ENCODE measurements at regions not wholly inside any gene's neighbourhood (a gene's known extent, or its start where the extent isn't known, plus 50 kb on each side); places are given as distances from the start of the nearest gene placed in this dataset.

DNA sequence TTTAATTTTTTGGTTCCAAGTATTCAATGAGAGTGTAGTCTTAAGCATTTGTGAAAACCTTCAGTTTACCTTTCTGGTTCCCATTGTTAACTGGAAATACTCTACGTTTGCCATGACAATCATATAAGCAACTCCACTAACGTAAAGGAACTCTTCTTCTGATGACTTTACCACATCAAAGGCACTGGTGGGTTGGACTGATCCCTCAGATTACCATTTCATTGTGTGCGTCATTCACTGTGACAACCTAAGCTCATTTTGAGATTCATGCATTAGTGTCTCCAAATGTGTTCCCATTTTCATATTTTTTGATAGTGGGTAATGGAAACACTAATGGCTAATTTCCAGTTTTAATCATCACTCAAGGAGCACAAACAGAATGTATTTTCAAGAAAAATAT lies 119.9 kb upstream of the COL1A2 start:
- no peak overlapping the region for H3K4me3 ChIP-seq
- FAIRE-seq (no peak), ATAC-seq (no peak), DNase-seq (ENCODE audit: low read depth in 1 of 2, low spot score in 1 of 2) (no peak)
- POLR2A ChIA-PET: no interaction called here
- H3K9me3 ChIP-seq: no peaks in the 10 kb centered on the region
- CTCF ChIA-PET: no interaction called here
- no peak overlapping the region for H3K27ac ChIP-seq
- WGBS (ENCODE audit: missing lambda C conversion rate): 82% methylated on average over 3 of the region's 3 CpGs
- no peak overlapping the region for H3K4me2 ChIP-seq
- TF ChIP-seq MAZ (IDR thresholded peaks at IDR 0.05; ENCODE audit: borderline replicate concordance, low read depth, low read length) (no peak), EHMT2 (IDR thresholded peaks at IDR 0.05; ENCODE audit: low read depth) (no peak), POLR2A (IDR thresholded peaks at IDR 0.05; ENCODE audit: low read length) (no peak), FOXS1 (CRISPR knock-in tag; IDR thresholded peaks at IDR 0.05) (no peak), HOXA7 (CRISPR knock-in tag; IDR thresholded peaks at IDR 0.05) (no peak), GATA3 (IDR thresholded peaks at IDR 0.05; ENCODE audit: borderline replicate concordance) (no peak), HOXB5 (CRISPR knock-in tag; IDR thresholded peaks at IDR 0.05) (no peak), MAFK (IDR thresholded peaks at IDR 0.05; ENCODE audit: partially characterized antibody) (no peak), EHF (CRISPR knock-in tag; IDR thresholded peaks at IDR 0.05) (no peak), NFE2L2 (conservative IDR thresholded peaks at IDR 0.05; ENCODE audit: low read length) (no peak)
- TF ChIP-seq, protein P1, sequence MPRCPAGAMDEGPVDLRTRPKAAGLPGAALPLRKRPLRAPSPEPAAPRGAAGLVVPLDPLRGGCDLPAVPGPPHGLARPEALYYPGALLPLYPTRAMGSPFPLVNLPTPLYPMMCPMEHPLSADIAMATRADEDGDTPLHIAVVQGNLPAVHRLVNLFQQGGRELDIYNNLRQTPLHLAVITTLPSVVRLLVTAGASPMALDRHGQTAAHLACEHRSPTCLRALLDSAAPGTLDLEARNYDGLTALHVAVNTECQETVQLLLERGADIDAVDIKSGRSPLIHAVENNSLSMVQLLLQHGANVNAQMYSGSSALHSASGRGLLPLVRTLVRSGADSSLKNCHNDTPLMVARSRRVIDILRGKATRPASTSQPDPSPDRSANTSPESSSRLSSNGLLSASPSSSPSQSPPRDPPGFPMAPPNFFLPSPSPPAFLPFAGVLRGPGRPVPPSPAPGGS (IDR thresholded peaks at IDR 0.05): no peak
- TF ChIP-seq, protein P2, sequence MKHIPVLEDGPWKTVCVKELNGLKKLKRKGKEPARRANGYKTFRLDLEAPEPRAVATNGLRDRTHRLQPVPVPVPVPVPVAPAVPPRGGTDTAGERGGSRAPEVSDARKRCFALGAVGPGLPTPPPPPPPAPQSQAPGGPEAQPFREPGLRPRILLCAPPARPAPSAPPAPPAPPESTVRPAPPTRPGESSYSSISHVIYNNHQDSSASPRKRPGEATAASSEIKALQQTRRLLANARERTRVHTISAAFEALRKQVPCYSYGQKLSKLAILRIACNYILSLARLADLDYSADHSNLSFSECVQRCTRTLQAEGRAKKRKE (CRISPR knock-in tag; IDR thresholded peaks at IDR 0.05; ENCODE audit: low read depth): no peak
- TF ChIP-seq, protein P3, sequence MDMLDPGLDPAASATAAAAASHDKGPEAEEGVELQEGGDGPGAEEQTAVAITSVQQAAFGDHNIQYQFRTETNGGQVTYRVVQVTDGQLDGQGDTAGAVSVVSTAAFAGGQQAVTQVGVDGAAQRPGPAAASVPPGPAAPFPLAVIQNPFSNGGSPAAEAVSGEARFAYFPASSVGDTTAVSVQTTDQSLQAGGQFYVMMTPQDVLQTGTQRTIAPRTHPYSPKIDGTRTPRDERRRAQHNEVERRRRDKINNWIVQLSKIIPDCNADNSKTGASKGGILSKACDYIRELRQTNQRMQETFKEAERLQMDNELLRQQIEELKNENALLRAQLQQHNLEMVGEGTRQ (IDR thresholded peaks at IDR 0.05): no peak
- TF ChIP-seq, protein P4, sequence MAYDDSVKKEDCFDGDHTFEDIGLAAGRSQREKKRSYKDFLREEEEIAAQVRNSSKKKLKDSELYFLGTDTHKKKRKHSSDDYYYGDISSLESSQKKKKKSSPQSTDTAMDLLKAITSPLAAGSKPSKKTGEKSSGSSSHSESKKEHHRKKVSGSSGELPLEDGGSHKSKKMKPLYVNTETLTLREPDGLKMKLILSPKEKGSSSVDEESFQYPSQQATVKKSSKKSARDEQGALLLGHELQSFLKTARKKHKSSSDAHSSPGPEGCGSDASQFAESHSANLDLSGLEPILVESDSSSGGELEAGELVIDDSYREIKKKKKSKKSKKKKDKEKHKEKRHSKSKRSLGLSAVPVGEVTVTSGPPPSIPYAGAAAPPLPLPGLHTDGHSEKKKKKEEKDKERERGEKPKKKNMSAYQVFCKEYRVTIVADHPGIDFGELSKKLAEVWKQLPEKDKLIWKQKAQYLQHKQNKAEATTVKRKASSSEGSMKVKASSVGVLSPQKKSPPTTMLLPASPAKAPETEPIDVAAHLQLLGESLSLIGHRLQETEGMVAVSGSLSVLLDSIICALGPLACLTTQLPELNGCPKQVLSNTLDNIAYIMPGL (CRISPR knock-in tag; IDR thresholded peaks at IDR 0.05; ENCODE audit: borderline replicate concordance): no peak
- TF ChIP-seq, protein P5, sequence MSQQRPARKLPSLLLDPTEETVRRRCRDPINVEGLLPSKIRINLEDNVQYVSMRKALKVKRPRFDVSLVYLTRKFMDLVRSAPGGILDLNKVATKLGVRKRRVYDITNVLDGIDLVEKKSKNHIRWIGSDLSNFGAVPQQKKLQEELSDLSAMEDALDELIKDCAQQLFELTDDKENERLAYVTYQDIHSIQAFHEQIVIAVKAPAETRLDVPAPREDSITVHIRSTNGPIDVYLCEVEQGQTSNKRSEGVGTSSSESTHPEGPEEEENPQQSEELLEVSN (IDR thresholded peaks at IDR 0.05; ENCODE audit: borderline replicate concordance, low read depth): no peak
- 0 out of 3 replicates have a peak, but pooled peaks cover 5% of the 10 kb centered on the region for H3K4me1 ChIP-seq

DNA sequence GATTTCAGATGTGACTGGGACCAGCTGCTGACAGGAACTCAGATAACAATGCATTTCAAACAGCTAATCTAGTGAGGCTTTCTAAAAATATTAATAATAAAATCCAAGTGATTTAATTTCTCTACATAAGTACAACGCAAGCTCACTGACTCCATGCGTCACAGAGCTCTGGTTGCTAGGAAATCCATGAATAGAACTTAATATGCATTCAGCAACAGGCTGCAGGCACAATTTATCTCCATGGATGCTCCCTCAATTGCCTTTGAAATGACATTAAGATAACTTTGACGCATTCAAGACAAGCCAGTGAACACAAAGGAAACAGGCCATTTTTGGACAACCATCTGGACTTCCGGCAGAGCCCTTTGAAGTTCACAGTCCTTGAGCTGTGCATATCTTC lies 118.7 kb upstream of the COL1A2 start:
- Histone ChIP-seq H3K27ac (0 out of 6 replicates have a peak overlapping the region, but pooled peaks of 1 of the 2 experiments have one; percentile 20), H3K9me3 (no peaks in the 10 kb centered on the region), H3K4me3 (no peak overlapping the region), H3K4me2 (no peak overlapping the region), H3K4me1 (0 out of 3 replicates have a peak, but pooled peaks cover 5% of the 10 kb centered on the region)
- TF ChIP-seq ZNF302 (CRISPR knock-in tag; IDR thresholded peaks at IDR 0.05) (no peak), RCOR1 (IDR thresholded peaks at IDR 0.05; ENCODE audit: low read depth, low read length) (no peak), HOXA7 (CRISPR knock-in tag; IDR thresholded peaks at IDR 0.05) (no peak), POLR2A (IDR thresholded peaks at IDR 0.05; ENCODE audit: low read length) (no peak), ESRRA (IDR thresholded peaks at IDR 0.05; ENCODE audit: borderline replicate concordance, low read length) (no peak), MAZ (IDR thresholded peaks at IDR 0.05; ENCODE audit: borderline replicate concordance, low read depth, low read length) (no peak), RAD21 (conservative IDR thresholded peaks at IDR 0.05 in 1 of 2, IDR thresholded peaks at IDR 0.05 in 1 of 2) (no peak), ZC3H11A (IDR thresholded peaks at IDR 0.05) (no peak), CHD4 (IDR thresholded peaks at IDR 0.05; ENCODE audit: borderline replicate concordance) (no peak)
- TF ChIP-seq, protein P1 (IDR thresholded peaks at IDR 0.05): no peak
- CTCF ChIA-PET: interaction anchor here (0.7 to 1.9 kb wide), 9 partner anchors 10 to 655 kb away, joined by 3 to 6 read pairs (median 4); no protein-coding TSS in a partner anchor
- DNase-seq (ENCODE audit: low read depth in 1 of 2, low spot score in 1 of 2) (no peak), FAIRE-seq (no peak), ATAC-seq (no peak)
- WGBS (ENCODE audit: missing lambda C conversion rate): 94% methylated on average over 4 of the region's 4 CpGs
- POLR2A ChIA-PET: no interaction called here
